SK-N-SH (cell line): ENCODE measurements at regions not wholly inside any gene's neighbourhood (a gene's known extent, or its start where the extent isn't known, plus 50 kb on each side); places are given as distances from the start of the nearest gene placed in this dataset.

Experiments used
- CTCF ChIA-PET: fragments of 300-600, 350-600 bp; formaldehyde crosslinking; extraction: SDS; loops from one replicate; lab custom pipeline; 2021; lab: Yijun Ruan, JAX
- POLR2A ChIA-PET: fragments of 350-600 bp; sonication (Branson Sonifier 250); formaldehyde crosslinking; extraction: SDS; loops from one replicate; lab custom pipeline; 2020; ENCODE audit warnings: antibody characterized with exemption, inconsistent platforms; lab: Yijun Ruan, JAX
- DNase-seq: peaks from one replicate; pipeline ENCODE4 v3.0.0; 2012
- H2AFZ ChIP-seq: fragments of 200-600 bp; sonication (generic); 2 replicates; pipeline ENCODE4 v1.8.1; 2016; ENCODE audit warnings: antibody characterized with exemption, mild to moderate bottlenecking, low read depth
- H3F3A ChIP-seq: fragments of 200-600 bp; sonication (generic); replicated peaks from 2 replicates; pipeline ENCODE3; 2016; ENCODE audit warnings: antibody characterized with exemption, mild to moderate bottlenecking; ENCODE audit not compliant: insufficient read depth
- H3K27ac ChIP-seq, 2 experiments: fragments of 200-500 bp in 1 of 2; fragments of 200-600 bp in 1 of 2; sonication (Bioruptor generic) in 1 of 2; sonication (generic), shearing (Covaris generic) in 1 of 2; 2 replicates each; pipeline versions ENCODE4 v1.5.1 to v1.6.1; 2014 to 2016; ENCODE audit warnings: low read depth in 2 of 2, inconsistent platforms in 1 of 2, low read length in 1 of 2, mild to moderate bottlenecking in 1 of 2, mixed read lengths in 1 of 2
- H3K27me3 ChIP-seq: fragments of 200-600 bp; sonication (generic), shearing (Covaris generic); 2 replicates; pipeline ENCODE4 v1.6.1; 2016; ENCODE audit warnings: mixed run types; ENCODE audit not compliant: insufficient read depth
- H3K36me3 ChIP-seq, 2 experiments: fragments of 200-500 bp in 1 of 2; fragments of 200-600 bp in 1 of 2; sonication (Bioruptor generic) in 1 of 2; sonication (generic) in 1 of 2; replicated peaks in 1 of 2; 2 replicates each; pipeline versions ENCODE3 to v1.5.1; 2014 to 2016; ENCODE audit warnings: low read length in 1 of 2, mild to moderate bottlenecking in 1 of 2; ENCODE audit not compliant: insufficient read depth in 2 of 2, control insufficient read depth in 1 of 2
- H3K4me1 ChIP-seq, 2 experiments: fragments of 200-500 bp in 1 of 2; fragments of 200-600 bp in 1 of 2; sonication (Bioruptor generic) in 1 of 2; sonication (generic), shearing (Covaris generic) in 1 of 2; 2 replicates each; pipeline versions ENCODE4 v1.5.1 to v1.6.1; 2014 to 2016; ENCODE audit warnings: low read depth in 1 of 2, low read length in 1 of 2, mixed run types in 1 of 2; ENCODE audit not compliant: insufficient read depth in 2 of 2, control insufficient read depth in 1 of 2
- H3K4me2 ChIP-seq: fragments of 200-600 bp; sonication (generic), shearing (Covaris generic); 2 replicates; pipeline ENCODE4 v1.6.1; 2017; ENCODE audit warnings: mixed run types
- H3K4me3 ChIP-seq, 2 experiments: fragments of 200-500 bp in 1 of 2; fragments of 200-600 bp in 1 of 2; sonication (Bioruptor generic) in 1 of 2; sonication (generic), shearing (Covaris generic) in 1 of 2; 2 replicates each; pipeline versions ENCODE4 v1.5.1 to v1.8.1; 2014 to 2016; ENCODE audit warnings: low read depth in 2 of 2, inconsistent platforms in 1 of 2, low read length in 1 of 2, mild to moderate bottlenecking in 1 of 2, mixed read lengths in 1 of 2, moderate library complexity in 1 of 2
- H3K79me2 ChIP-seq: fragments of 200-600 bp; sonication (generic); 2 replicates; pipeline ENCODE4 v1.8.1; 2017; ENCODE audit warnings: mild to moderate bottlenecking; ENCODE audit not compliant: insufficient read depth
- H3K9ac ChIP-seq: fragments of 200-600 bp; sonication (generic); 2 replicates; pipeline ENCODE4 v1.6.1; 2017; ENCODE audit warnings: mixed run types
- H3K9me2 ChIP-seq: fragments of 200-600 bp; sonication (generic); 2 replicates; pipeline ENCODE4 v1.6.1; 2017; ENCODE audit warnings: mixed run types
- H3K9me3 ChIP-seq: fragments of 200-600 bp; sonication (generic); 2 replicates; pipeline ENCODE4 v1.6.1; 2017; ENCODE audit warnings: mixed run types, mild to moderate bottlenecking, moderate library complexity
- H4K20me1 ChIP-seq: fragments of 200-600 bp; sonication (generic); 2 replicates; pipeline ENCODE4 v1.6.1; 2017; ENCODE audit warnings: mild to moderate bottlenecking, mixed run types; ENCODE audit not compliant: insufficient read depth
- GABPA ChIP-seq: IDR thresholded peaks from 2 replicates; pipeline ENCODE4 v1.4.0; 2012; ENCODE audit warnings: low read depth, mild to moderate bottlenecking
- JUND ChIP-seq: IDR thresholded peaks from 2 replicates; pipeline ENCODE4 v1.4.0; 2012
- MXI1 ChIP-seq: IDR thresholded peaks from 2 replicates; pipeline ENCODE4 v1.6.1; 2012; ENCODE audit warnings: mild to moderate bottlenecking, low read depth, low read length, improper control_type of control experiment
- PBX3 ChIP-seq: IDR thresholded peaks from 2 replicates; pipeline ENCODE4; 2012
- POLR2AphosphoS5 ChIP-seq: IDR thresholded peaks from 2 replicates; pipeline ENCODE4 v1.6.1; 2012; ENCODE audit warnings: low read depth, low read length
- RAD21 ChIP-seq: IDR thresholded peaks from 2 replicates; pipeline ENCODE4 v1.6.1; 2012; ENCODE audit warnings: mild to moderate bottlenecking, low read length
- REST ChIP-seq: IDR thresholded peaks from 2 replicates; pipeline ENCODE4 v1.6.1; 2012; ENCODE audit warnings: mild to moderate bottlenecking, low read depth, low read length, moderate library complexity
- WGBS: methylation state at CpG from one replicate; pipeline ENCODE4 v1.1.6; 2017; ENCODE audit warnings: low lambda C conversion rate; 5-methylcytosine and 5-hydroxymethylcytosine counted together
- TF ChIP-seq, protein P1 (sequence below): fragments of 150-350 bp; IDR thresholded peaks from 2 replicates; pipeline ENCODE4 v1.6.1; 2017; ENCODE audit warnings: antibody characterized with exemption, low read length, low read depth, borderline replicate concordance
- TF ChIP-seq, protein P2 (sequence below): fragments of 150-350 bp; IDR thresholded peaks from 2 replicates; pipeline ENCODE4 v1.6.1; 2016; ENCODE audit warnings: mild to moderate bottlenecking, low read depth, low read length

DNA sequence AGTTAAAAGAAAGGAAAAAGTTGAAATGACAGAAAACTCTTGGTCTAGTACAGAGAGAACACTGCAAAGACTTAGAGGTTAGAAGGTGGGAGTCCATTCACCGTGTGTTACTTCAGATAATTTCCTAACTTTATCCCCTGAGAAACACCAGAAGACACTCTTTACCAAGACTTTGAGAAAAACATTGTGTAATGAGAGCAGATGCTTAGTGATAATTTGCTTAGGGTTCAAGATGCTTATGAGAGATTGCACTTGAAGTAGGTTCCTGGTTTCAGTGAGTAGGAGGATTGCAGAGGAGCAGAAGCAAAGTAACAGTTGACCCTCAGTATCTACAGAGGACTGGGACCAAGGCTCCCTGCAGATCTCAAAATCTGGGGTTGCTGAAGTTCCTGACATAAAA lies 594.1 kb downstream of the NR2F2 start:
- CTCF ChIA-PET, result no interaction called here
- POLR2A ChIA-PET, result no interaction called here
- Histone ChIP-seq H3K27me3 (no peaks in the 10 kb centered on the region), H3K4me2 (no peak overlapping the region), H3K4me3 (no peak overlapping the region), H3K79me2 (no peaks in the 10 kb centered on the region), H3K9ac (no peak overlapping the region), H3K27ac (no peak overlapping the region), H3K9me3 (0 out of 2 replicates have a peak, but pooled peaks cover 6% of the 10 kb centered on the region), H3F3A (no peaks in the 10 kb centered on the region), H3K4me1 (no peaks in the 10 kb centered on the region), H2AFZ (no peak overlapping the region), H3K9me2 (no peaks in the 10 kb centered on the region), H4K20me1 (no peaks in the 10 kb centered on the region), H3K36me3 (no peaks in the 10 kb centered on the region)
- DNase-seq, result no peak
- TF ChIP-seq POLR2AphosphoS5 (no peak), PBX3 (no peak), REST (no peak), JUND (no peak), RAD21 (no peak), MXI1 (no peak), GABPA (no peak)
- TF ChIP-seq, protein P1, sequence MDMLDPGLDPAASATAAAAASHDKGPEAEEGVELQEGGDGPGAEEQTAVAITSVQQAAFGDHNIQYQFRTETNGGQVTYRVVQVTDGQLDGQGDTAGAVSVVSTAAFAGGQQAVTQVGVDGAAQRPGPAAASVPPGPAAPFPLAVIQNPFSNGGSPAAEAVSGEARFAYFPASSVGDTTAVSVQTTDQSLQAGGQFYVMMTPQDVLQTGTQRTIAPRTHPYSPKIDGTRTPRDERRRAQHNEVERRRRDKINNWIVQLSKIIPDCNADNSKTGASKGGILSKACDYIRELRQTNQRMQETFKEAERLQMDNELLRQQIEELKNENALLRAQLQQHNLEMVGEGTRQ, result no peak
- TF ChIP-seq, protein P2, sequence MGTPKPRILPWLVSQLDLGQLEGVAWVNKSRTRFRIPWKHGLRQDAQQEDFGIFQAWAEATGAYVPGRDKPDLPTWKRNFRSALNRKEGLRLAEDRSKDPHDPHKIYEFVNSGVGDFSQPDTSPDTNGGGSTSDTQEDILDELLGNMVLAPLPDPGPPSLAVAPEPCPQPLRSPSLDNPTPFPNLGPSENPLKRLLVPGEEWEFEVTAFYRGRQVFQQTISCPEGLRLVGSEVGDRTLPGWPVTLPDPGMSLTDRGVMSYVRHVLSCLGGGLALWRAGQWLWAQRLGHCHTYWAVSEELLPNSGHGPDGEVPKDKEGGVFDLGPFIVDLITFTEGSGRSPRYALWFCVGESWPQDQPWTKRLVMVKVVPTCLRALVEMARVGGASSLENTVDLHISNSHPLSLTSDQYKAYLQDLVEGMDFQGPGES, result no peak
- 4% methylated on average over 1 of the region's 1 CpG for WGBS
